ENCODE measurements at regions not wholly inside any gene's neighbourhood (a gene's known extent, or its start where the extent isn't known, plus 50 kb on each side); places are given as distances from the start of the nearest gene placed in this dataset.

DNA sequence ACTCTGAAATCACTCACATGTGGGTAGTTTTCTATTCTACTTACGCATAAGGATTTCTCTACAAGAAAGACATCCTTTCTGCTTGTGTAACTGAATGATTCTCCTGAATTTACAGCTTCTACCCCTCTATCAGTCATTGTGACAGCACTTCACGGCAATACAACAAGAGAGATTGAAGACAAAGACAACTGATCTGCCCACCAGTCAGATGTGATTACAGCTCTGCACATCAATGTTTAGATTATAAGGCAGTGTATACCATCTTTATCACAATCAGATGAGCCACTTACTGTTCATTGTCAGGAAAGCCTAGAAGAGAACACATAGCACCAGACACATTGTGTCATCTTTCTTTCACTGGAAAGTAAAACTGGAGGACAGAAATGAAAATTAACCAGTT lies 324.4 kb downstream of the CENPC start:
- DNase-seq = no peak

DNA sequence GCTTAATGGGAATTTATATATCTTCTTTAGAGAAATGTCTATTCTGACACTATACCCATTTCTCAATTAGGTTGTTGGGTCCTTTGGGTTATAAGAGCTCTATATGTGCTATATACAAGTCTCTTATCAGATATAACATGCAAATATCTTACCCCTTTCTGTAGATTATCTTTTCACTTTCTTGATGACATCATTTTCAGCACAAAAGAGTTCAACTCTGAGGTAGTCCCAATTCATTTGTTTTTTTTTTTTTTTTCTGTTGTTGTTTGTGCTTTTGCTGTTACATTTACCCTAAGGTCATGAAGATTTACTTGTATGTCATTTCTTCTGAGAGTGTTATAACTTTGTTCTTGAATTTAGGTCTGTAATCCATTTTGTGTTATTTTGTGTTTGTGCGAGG lies 326.4 kb downstream of the CENPC start:
- DNase-seq = no peak

DNA sequence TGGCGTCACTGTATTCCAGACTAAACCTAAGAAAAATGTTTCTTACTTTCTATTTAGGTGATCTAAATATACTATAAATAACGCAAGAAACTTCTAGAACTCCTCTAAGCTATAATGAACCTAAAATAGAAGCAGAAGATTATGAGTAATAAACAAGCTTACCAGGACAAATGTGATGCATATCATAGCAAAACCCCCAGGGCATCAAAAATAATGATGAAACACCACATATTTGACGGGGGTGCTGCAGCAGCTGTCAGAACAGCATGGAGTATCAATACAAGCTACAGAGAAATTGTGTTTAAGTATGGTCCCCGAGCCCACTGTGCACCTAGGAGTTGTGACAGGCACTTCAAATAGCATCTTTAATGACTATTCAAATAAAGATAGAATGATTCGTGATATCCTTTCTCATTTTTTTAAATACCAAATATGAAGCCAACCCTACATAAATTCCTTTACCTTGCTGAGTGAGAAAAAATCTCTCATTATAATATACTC lies 337.3 kb downstream of the CENPC start:
- no peak for DNase-seq

DNA sequence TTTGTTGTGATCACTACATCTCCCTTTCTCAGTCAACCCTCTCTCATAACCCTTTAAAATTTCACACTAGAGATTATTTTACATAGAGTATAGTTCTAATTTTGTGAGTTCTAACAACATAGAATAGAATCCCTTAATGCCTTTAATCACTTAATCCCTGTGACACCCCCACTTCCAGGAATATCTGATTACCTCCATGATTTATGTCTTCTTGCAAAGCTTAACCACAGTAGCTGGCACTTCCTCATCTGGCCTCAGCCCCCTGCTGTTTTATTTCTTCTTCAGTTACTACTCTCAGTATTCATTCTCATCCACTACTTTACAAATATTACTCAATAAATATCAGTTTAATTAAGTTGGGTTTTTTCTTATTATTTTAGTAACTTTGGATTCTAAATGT lies 340.9 kb downstream of the CENPC start:
- DNase-seq = no peak

DNA sequence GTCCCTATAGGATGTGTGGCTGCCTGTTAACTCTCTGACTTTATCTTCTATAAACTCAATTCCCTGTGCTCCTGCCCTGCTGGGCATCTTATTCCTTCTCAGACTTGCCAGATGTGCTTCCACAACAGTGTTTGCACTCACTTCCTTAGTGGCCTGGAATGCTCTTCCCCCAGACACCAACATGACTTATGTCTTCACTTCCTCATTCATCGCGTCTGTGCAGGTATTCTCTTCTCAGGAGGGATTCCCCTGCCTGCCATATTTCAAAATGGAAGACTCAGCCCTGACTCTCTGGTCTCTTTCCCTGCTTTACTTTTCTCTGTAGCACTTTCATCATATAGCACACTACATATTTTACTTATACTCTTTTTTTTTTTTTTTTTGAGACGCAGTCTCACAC lies 344.0 kb downstream of the CENPC start:
- no peak for DNase-seq

DNA sequence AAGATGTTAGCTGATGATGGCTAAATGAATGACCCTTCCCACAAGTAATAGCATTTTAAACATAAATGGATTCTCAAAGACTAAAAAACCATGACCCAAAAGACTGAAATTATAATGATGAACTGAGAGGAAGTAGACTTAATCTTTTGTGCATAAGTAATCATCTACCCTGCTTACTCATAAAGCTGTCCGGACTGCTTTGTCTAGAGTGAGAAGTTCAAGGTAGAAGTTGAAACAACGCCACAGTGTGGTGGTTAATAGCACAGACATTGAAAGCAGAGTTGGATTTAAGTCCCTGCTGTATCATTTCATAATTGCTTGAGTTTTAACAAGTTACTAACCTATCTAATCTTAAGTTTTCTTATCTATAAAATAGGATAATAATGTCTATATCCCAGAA lies 346.6 kb downstream of the CENPC start:
- DNase-seq = no peak

DNA sequence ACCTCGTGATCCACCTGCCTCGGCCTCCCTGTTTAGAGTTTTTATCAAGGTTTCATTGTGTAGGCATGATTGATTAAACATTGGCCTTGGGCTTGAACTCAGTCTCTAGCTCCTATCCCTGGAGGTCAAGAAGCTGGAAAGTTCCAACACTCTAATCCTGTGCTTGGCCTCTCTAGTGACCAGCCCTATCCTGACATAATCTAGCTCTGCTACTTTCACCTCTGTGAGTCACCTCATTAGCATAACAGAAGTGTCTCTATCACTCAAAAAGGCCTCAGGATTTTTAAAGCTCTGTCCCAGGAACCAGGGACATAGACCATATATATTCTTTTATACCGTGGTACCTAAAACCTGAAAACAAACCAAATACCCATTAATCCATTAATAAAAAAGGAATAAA lies 377.5 kb downstream of the CENPC start:
- DNase-seq = no peak

GRCh38 chr4:67162690-67163089 lies 382.6 kb downstream of the CENPC start:
- DNase-seq = no peak

DNA sequence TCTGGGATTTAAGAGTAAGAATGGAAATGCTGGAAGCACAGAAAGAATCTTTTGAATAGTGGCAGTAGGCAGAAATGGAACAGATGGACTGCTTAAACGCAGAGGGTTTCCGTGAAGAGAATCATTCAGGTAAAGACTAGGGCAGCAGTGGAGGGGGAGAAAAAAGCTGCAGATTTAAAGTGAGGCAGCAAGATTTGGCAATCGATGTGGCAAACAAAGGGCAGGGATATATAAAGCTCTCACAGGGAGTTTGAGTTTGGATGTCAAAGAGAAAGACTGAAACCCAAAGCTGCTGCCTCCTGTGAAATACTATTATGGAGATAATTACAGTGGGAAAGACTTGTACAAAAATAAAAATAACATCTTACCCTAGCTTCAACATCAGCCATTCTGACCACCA lies 384.0 kb downstream of the CENPC start:
- DNase-seq = no peak

GRCh38 chr4:67160394-67160793 lies 384.9 kb downstream of the CENPC start:
- no peak for DNase-seq

- DNase-seq = no peak
Observed at GRCh38 chr4:67158666-67159065, 386.6 kb downstream of the CENPC start.

- no peak for DNase-seq
Observed at GRCh38 chr4:67152976-67153375, 392.3 kb downstream of the CENPC start.

DNA sequence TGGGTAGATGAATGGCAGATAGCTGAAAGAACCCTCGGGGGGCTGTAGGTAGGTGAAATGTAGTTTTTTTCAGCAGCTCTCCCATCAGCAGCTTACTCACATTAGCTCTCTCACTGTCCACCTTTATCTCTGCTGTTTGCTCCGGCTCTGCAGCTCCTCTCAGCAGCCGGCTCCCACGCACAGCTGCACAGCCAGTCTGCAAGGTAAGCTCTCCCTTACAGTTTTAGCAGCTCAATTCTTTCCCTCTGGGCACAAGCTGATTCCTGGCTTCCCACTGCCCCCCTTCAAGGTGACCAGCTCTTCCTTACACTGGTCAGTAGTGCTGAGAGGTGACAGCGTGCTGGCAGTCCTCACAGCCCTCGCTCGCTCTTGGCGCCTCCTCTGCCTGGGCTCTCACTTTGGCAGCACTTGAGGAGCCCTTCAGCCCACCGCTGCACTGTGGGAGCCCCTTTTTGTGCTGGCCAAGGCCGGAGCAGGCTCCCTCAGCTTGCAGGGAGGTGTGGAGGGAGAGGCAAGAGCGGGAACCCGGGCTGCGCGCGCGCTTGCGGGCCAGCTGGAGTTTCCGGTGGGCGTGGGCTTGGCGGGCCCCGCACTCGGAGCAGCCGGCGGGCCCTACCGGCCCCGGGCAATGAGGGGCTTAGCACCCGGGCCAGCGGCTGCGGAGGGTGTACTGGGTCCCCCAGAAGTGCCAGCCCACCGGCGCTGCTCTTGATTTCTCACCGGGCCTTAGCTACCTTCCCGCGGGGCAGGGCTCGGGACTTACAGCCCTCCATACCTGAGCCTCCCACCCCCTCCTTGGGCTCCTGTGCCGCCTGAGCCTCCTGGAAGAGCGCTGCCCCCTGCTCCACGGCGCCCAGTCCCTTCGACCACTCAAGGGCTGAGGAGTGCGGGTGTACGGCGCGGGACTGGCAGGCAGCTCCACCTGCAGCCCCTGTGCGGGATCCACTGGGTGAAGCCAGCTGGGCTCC lies 393.6 kb downstream of the CENPC start:
- DNase-seq = no peak

- DNase-seq = no peak
Observed at GRCh38 chr4:67141586-67141985, 403.7 kb downstream of the CENPC start.

GRCh38 chr4:67134616-67135015 lies 410.7 kb downstream of the CENPC start:
- no peak for DNase-seq

GRCh38 chr4:67133162-67133561 lies 412.1 kb downstream of the CENPC start:
- no peak for DNase-seq

DNA sequence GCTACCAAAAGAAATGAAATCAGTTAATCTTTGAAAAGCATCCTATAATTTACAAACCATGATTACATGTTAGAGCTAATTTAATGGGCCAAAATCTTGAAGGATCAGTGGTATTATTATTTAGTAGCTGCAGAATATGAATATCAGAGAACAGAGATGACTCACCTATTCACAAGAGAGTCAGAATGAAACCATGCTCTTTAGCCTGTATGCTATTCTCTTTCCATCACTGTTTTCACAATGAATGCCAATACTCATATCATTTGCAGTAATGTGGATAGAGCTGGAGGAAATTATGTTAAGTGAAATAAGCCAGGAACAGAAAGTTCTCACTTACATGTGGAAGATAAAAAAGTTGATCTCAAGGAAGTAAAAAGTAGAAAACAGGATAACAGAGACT lies 414.1 kb downstream of the CENPC start:
- DNase-seq = no peak

GRCh38 chr4:67130411-67130810 lies 414.9 kb downstream of the CENPC start:
- no peak for DNase-seq

DNA sequence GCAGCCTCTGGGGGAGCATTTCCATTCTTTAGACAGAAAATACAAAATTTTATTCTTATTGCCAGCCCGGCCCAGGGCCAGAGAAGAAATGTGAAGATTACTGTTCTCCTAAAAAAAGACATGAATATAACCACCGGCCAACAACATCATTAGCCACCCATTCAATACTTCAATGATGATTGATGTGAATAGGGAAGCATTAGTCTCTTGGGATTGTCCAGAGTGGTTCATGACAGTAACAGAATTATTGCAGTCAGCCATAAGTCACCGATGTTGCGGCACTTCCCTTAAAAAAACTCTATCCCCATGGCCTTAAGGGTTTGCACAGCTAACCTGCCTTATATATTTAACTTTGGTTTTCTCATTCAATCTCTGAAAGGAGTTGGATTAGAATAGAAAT lies 418.7 kb downstream of the CENPC start:
- DNase-seq = no peak

GRCh38 chr4:67125636-67126514 lies 419.4 kb downstream of the CENPC start:
- no peak for DNase-seq

DNA sequence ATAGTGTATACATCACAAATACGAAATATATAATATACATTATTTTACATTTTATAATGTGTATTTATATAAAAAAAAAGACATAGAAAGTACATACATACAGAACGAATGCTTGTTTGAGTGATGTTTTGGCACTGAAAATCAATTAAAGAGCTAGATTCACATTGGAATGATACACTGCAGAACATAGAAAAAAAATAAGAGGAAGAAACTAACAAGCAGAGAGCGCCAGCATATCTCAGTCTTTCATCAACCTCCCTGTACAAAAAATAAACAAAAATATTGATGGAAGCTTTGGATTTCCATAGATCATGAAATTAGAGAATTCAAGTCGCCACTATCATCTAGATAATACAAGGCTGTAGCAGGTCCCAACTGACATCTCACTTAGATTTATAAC lies 420.6 kb downstream of the CENPC start:
- no peak for DNase-seq

DNA sequence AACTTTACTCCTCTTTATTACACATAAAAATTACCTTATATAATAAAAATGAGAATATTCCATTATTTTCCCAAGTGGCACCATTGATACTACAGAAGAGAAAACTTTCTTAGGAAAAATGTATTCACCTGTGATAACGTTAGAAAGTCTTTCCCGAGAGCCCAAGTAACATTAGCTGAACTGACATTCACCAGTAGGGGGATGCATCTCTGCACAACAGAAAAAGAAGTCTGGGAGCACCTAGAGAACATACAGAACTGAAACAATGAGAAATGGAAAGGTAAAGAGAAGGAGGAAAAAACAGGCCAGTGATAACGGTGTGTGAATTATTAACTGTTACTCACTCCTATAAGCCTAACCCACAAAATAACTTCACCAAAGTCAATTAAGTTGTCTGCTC lies 423.3 kb downstream of the CENPC start:
- peak in 1 of 2 experiments; percentile 11 for DNase-seq

GRCh38 chr4:67120369-67120768 lies 424.9 kb downstream of the CENPC start:
- DNase-seq = no peak

DNA sequence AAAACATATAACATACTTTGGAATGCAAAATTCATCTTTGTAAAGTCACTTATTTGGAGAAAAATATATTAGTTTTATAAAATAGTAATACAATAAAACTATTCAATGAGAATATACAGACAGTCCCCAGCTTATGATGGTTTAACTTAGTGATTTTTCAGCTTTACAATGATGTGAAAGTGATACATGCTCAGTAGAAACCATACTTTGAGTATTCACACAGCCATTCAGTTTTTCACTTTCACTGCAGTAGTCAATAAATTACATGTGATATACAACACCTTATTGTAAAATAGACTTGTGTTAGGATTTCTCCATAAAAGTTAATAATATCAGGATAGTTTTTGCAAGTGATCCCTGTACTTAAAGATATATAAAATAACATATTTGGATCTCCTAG lies 436.0 kb downstream of the CENPC start:
- DNase-seq = no peak
